ENCODE measurements at regions not wholly inside any gene's neighbourhood (a gene's known extent, or its start where the extent isn't known, plus 50 kb on each side); places are given as distances from the start of the nearest gene placed in this dataset.

GRCh38 chr6:68229566-68229965, 405.5 kb upstream of the ADGRB3 start (continued):
- TF ChIP-seq CHD7 (IDR thresholded peaks at IDR 0.05; ENCODE audit: insufficient replicate concordance, low read length) (no peak), TBP (IDR thresholded peaks at IDR 0.05; ENCODE audit: low read depth, low read length) (no peak), MAX (IDR thresholded peaks at IDR 0.05) (no peak), KDM5A (IDR thresholded peaks at IDR 0.05; ENCODE audit: low read length) (no peak), SAP30 (IDR thresholded peaks at IDR 0.05; ENCODE audit: insufficient read depth, insufficient replicate concordance, low read length) (no peak), ATF2 (IDR thresholded peaks at IDR 0.05; ENCODE audit: low read length) (no peak), KDM4A (IDR thresholded peaks at IDR 0.05; ENCODE audit: low read depth, low read length, severe bottlenecking) (no peak)

Measured in H1 (cell line).